ENCODE measurements at regions not wholly inside any gene's neighbourhood (a gene's known extent, or its start where the extent isn't known, plus 50 kb on each side); places are given as distances from the start of the nearest gene placed in this dataset.

GRCh38 chr16:22673421-22673831 lies 140.5 kb upstream of the HS3ST2 start:
- Histone ChIP-seq H3K9me2 (ENCODE audit: insufficient read depth) (no peaks in the 10 kb centered on the region), H3K9me3 (ENCODE audit: insufficient read depth, low read depth) (no peaks in the 10 kb centered on the region), H3K27ac (no peak overlapping the region), H3K4me3 (no peak overlapping the region), H3F3A (ENCODE audit: insufficient read depth, low read depth) (no peaks in the 10 kb centered on the region), H2AFZ (no peak overlapping the region), H3K4me1 (replicated peaks; ENCODE audit: insufficient read depth) (no peaks in the 10 kb centered on the region), H3K4me2 (no peak overlapping the region), H3K36me3 (ENCODE audit: low read depth) (no peaks in the 10 kb centered on the region), H4K20me1 (ENCODE audit: insufficient read depth) (no peaks in the 10 kb centered on the region), H3K27me3 (ENCODE audit: insufficient read depth, low read depth) (no peaks in the 10 kb centered on the region), H3K79me2 (ENCODE audit: low read depth) (no peaks in the 10 kb centered on the region)
- TF ChIP-seq, protein P1, sequence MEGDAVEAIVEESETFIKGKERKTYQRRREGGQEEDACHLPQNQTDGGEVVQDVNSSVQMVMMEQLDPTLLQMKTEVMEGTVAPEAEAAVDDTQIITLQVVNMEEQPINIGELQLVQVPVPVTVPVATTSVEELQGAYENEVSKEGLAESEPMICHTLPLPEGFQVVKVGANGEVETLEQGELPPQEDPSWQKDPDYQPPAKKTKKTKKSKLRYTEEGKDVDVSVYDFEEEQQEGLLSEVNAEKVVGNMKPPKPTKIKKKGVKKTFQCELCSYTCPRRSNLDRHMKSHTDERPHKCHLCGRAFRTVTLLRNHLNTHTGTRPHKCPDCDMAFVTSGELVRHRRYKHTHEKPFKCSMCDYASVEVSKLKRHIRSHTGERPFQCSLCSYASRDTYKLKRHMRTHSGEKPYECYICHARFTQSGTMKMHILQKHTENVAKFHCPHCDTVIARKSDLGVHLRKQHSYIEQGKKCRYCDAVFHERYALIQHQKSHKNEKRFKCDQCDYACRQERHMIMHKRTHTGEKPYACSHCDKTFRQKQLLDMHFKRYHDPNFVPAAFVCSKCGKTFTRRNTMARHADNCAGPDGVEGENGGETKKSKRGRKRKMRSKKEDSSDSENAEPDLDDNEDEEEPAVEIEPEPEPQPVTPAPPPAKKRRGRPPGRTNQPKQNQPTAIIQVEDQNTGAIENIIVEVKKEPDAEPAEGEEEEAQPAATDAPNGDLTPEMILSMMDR (conservative IDR thresholded peaks at IDR 0.05) = no peak
- no peak for TF ChIP-seq EZH2 (IDR thresholded peaks at IDR 0.05; ENCODE audit: low read depth)
- ChIA-PET POLR2A (ENCODE audit: unreplicated experiment) (no interaction called here), CTCF (no interaction called here)
- no peak for DNase-seq
- intact Hi-C loops (cut with micrococcal nuclease; ENCODE audit: unreplicated experiment) = no loop called here
- BruUV-seq (replicated peaks) = no TSS peak

DNA sequence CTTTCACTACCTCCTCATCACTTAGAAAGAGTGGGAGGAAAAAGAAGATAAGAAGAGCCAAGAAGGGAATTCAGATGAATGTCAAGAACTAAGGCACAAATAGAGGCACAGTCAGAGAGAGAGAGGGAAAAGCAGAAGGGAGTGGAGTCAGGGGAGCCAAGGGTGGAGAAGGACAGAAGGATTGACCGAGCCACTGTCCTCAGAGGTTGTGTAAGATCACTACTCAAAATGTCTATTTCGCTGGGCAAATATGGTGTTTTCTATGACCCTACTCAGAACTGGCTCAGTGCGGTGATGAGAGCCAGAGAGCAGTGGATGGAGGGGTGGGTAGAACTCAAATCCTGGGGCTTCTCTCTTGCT lies 139.2 kb upstream of the HS3ST2 start:
- no peaks in the 10 kb centered on the region for H3F3A ChIP-seq (ENCODE audit: insufficient read depth, low read depth)
- no peaks in the 10 kb centered on the region for H3K79me2 ChIP-seq (ENCODE audit: low read depth)
- no peak overlapping the region for H2AFZ ChIP-seq
- TF ChIP-seq EZH2 (IDR thresholded peaks at IDR 0.05; ENCODE audit: low read depth) = no peak
- TF ChIP-seq, protein P1 (conservative IDR thresholded peaks at IDR 0.05) = no peak
- no peaks in the 10 kb centered on the region for H3K9me2 ChIP-seq (ENCODE audit: insufficient read depth)
- ChIA-PET CTCF (no interaction called here), POLR2A (ENCODE audit: unreplicated experiment) (no interaction called here)
- BruUV-seq (replicated peaks) = no TSS peak
- no peaks in the 10 kb centered on the region for H3K9me3 ChIP-seq (ENCODE audit: insufficient read depth, low read depth)
- H3K27ac ChIP-seq = no peak overlapping the region
- intact Hi-C loops (cut with micrococcal nuclease; ENCODE audit: unreplicated experiment) = no loop called here
- no peaks in the 10 kb centered on the region for H3K4me1 ChIP-seq (replicated peaks; ENCODE audit: insufficient read depth)
- no peak overlapping the region for H3K4me2 ChIP-seq
- no peak for DNase-seq
- no peaks in the 10 kb centered on the region for H3K36me3 ChIP-seq (ENCODE audit: low read depth)
- H4K20me1 ChIP-seq (ENCODE audit: insufficient read depth) = no peaks in the 10 kb centered on the region
- no peak overlapping the region for H3K4me3 ChIP-seq
- H3K27me3 ChIP-seq (ENCODE audit: insufficient read depth, low read depth) = no peaks in the 10 kb centered on the region

DNA sequence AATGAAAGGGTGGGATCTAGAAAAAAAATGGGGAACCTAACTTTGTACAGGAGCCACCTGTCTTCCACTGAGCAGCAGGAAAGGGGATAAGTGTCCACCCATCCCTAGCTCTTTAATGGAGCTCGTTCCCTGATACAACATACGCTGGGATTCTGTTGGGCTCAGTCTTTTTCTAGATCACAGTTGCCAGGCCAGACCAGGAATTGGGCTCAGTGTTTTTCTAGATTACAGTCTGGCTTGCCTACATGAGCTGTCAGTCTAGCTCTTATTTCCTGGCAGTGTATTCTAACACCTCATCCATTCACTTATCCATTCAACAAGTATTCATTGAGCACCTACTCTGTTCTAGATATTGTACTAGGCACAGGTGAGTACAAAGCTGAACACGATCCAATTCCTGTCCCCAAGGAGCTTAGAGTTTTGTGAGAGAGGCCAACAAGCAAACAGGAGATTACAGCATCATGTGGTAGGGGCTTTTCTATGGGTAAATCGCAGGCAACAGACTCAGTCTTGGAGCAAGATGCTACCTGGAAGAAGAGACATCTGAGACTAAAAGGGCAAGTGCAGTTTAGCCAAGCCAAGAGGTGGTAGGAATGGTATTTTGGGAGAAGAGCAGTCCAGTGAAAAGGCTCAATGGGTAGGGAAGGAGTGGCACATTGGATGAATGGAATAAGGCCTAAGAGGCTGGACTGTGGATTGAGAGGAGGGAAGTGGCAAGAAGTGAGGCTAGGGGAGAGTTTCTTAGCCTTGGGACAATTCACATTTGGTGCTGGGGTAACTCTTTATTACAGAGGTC lies 138.0 kb upstream of the HS3ST2 start:
- Histone ChIP-seq H3K9me3 (ENCODE audit: insufficient read depth, low read depth) (no peaks in the 10 kb centered on the region), H3K27ac (no peak overlapping the region), H3K4me3 (no peak overlapping the region), H3K4me1 (replicated peaks; ENCODE audit: insufficient read depth) (no peaks in the 10 kb centered on the region), H3K27me3 (ENCODE audit: insufficient read depth, low read depth) (no peaks in the 10 kb centered on the region), H3K4me2 (no peak overlapping the region), H3K36me3 (ENCODE audit: low read depth) (no peaks in the 10 kb centered on the region), H2AFZ (no peak overlapping the region), H3K9me2 (ENCODE audit: insufficient read depth) (no peaks in the 10 kb centered on the region), H4K20me1 (ENCODE audit: insufficient read depth) (no peaks in the 10 kb centered on the region), H3K79me2 (ENCODE audit: low read depth) (no peaks in the 10 kb centered on the region), H3F3A (ENCODE audit: insufficient read depth, low read depth) (no peaks in the 10 kb centered on the region)
- CTCF ChIA-PET = interaction anchor here (0.5 kb wide), 1 partner anchor 1128 kb away, joined by 3 read pairs; no protein-coding TSS in a partner anchor
- DNase-seq = no peak
- intact Hi-C loops (cut with micrococcal nuclease; ENCODE audit: unreplicated experiment) = no loop called here
- BruUV-seq (replicated peaks) = no TSS peak
- TF ChIP-seq EZH2 (IDR thresholded peaks at IDR 0.05; ENCODE audit: low read depth) = no peak
- TF ChIP-seq, protein P1 (conservative IDR thresholded peaks at IDR 0.05) = no peak
- POLR2A ChIA-PET (ENCODE audit: unreplicated experiment) = no interaction called here
